Psoas muscle (tissue), 7 donors: ENCODE measurements at regions not wholly inside any gene's neighbourhood (a gene's known extent, or its start where the extent isn't known, plus 50 kb on each side); places are given as distances from the start of the nearest gene placed in this dataset.
"Not testable (repeated sequence)": the region's sequence is repeated elsewhere in the genome, so short reads cannot be mapped to it uniquely, and the experiment has no call there.

ENCODE experiments used
- ATAC-seq, 4 donors: fragments of 200-7000 bp; cut with Tn5 transposase; one replicate each; pipeline ENCODE4 v1.9.1; 2020; ENCODE audit warnings: moderate library complexity in 3 of 4, mild to moderate bottlenecking in 2 of 4
- DNase-seq, 2 donors: peaks; one replicate each; pipeline ENCODE4 v3.0.0-alpha.2; 2020
- H3K27ac ChIP-seq: fragments of 200-600 bp; one replicate; pipeline ENCODE4 v1.8.0; 2022
- H3K27me3 ChIP-seq, 3 donors: fragments of 200-600 bp in 1 of 3; one replicate each; pipeline versions ENCODE4 v1.6.1 to v1.8.0; 2013 to 2022; ENCODE audit warnings: low read length in 2 of 3, mild to moderate bottlenecking in 2 of 3, moderate library complexity in 1 of 3; ENCODE audit not compliant: insufficient read depth in 3 of 3
- H3K36me3 ChIP-seq, 2 donors: fragments of 200-600 bp in 1 of 2; one replicate each; pipeline versions ENCODE4 v1.6.1 to v1.8.0; 2013 to 2022; ENCODE audit warnings: low read depth in 1 of 2, mild to moderate bottlenecking in 1 of 2, moderate library complexity in 1 of 2; ENCODE audit not compliant: insufficient read depth in 1 of 2
- H3K4me1 ChIP-seq: fragments of 200-600 bp; one replicate; pipeline ENCODE4 v1.8.0; 2022
- H3K4me3 ChIP-seq: fragments of 200-600 bp; one replicate; pipeline ENCODE4 v1.8.0; 2022; ENCODE audit warnings: mild to moderate bottlenecking
- H3K9me3 ChIP-seq: fragments of 200-600 bp; one replicate; pipeline ENCODE4 v1.8.0; 2022
- WGBS, 3 donors: extraction: QIAGEN DNeasy Blood & Tissue Kit; methylation state at CpG; one replicate each; pipeline versions ENCODE4 v1.1.6 to v1.1.7; 2013; 5-methylcytosine and 5-hydroxymethylcytosine counted together
- intact Hi-C, 2 donors: fragments of 100-400 bp; cut with DNase I; formaldehyde crosslinking; loops; one replicate each; pipeline versions ENCODE4 v1.11.0 to v1.14.2; 2022
- TF ChIP-seq, protein P1 (sequence below): fragments of 200-600 bp; IDR thresholded peaks from one replicate; pipeline ENCODE4 v1.8.0; 2022; ENCODE audit warnings: antibody characterized with exemption
- donor health status: healthy with polysubstance abuse.
- donor health status: DM: no; HTN: no; CAD: no; lungs with moderate emphysema.
- donor health status: Bipolar disorder and iron deficiency.
- donor health status: healthy.
- donor health status: DM: yes; HTN: yes; CAD: no.
- donor health status: DM: no; HTN: no; CAD: no.
- donor health status: DM: yes; HTN: yes; CAD: no.

DNA sequence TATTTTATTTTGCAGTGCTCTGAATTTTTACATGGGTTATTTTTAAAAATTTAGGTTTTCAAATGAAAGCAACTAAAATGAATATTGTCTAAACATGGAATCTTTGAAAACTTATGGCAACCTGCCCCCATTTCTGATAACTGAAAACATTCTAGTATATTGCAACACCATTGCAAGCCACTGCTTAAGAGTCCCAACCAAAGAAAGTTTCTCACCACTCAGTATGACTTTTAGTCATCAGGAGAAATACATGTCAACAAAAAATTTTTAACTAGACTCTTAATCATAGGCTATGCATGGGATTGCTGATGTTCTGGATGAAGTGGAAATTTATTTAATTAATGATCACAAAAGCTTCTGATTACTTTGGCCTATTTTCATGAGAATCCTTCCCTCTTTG is 112.1 kb downstream of the TNFSF18 start:
- Histone ChIP-seq H3K27ac (no peak overlapping the region), H3K27me3 (no peaks in the 10 kb centered on the region), H3K4me3 (no peak overlapping the region), H3K36me3 (no peaks in the 10 kb centered on the region), H3K4me1 (no peaks in the 10 kb centered on the region), H3K9me3 (no peaks in the 10 kb centered on the region)
- ATAC-seq (no peak), DNase-seq (no peak)
- intact Hi-C loops = no loop called here
- TF ChIP-seq, protein P1, sequence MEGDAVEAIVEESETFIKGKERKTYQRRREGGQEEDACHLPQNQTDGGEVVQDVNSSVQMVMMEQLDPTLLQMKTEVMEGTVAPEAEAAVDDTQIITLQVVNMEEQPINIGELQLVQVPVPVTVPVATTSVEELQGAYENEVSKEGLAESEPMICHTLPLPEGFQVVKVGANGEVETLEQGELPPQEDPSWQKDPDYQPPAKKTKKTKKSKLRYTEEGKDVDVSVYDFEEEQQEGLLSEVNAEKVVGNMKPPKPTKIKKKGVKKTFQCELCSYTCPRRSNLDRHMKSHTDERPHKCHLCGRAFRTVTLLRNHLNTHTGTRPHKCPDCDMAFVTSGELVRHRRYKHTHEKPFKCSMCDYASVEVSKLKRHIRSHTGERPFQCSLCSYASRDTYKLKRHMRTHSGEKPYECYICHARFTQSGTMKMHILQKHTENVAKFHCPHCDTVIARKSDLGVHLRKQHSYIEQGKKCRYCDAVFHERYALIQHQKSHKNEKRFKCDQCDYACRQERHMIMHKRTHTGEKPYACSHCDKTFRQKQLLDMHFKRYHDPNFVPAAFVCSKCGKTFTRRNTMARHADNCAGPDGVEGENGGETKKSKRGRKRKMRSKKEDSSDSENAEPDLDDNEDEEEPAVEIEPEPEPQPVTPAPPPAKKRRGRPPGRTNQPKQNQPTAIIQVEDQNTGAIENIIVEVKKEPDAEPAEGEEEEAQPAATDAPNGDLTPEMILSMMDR = no peak

DNA sequence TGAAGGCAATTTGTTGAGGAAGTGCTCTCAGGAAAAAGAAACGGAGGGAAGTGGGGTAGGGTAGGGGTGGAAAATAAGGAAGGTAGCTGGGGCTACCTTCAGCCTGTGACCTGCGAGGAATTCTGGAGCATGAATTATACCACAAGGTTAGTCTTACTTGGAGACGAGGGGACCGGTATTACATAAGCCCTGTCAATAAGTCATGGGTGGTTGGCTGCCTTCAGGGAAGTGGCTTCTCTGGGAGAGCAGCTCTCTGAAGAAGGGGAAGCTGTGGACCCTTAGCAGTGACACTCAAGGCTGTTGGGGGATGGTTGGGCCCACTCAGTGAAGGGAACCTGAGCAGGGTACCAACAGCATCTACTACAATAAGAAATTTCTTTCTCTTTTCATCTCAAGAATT is 111.3 kb downstream of the TNFSF18 start:
- Histone ChIP-seq H3K4me3 (no peak overlapping the region), H3K4me1 (no peaks in the 10 kb centered on the region), H3K9me3 (no peaks in the 10 kb centered on the region), H3K27ac (no peak overlapping the region), H3K36me3 (no peaks in the 10 kb centered on the region), H3K27me3 (no peaks in the 10 kb centered on the region)
- no peak for ATAC-seq
- TF ChIP-seq, protein P1 = no peak
- intact Hi-C loops = no loop called here
- no peak for DNase-seq
- WGBS, 3 donors = 74 to 80% (median 75%) methylated on average over 4 of the region's 4 CpGs

DNA sequence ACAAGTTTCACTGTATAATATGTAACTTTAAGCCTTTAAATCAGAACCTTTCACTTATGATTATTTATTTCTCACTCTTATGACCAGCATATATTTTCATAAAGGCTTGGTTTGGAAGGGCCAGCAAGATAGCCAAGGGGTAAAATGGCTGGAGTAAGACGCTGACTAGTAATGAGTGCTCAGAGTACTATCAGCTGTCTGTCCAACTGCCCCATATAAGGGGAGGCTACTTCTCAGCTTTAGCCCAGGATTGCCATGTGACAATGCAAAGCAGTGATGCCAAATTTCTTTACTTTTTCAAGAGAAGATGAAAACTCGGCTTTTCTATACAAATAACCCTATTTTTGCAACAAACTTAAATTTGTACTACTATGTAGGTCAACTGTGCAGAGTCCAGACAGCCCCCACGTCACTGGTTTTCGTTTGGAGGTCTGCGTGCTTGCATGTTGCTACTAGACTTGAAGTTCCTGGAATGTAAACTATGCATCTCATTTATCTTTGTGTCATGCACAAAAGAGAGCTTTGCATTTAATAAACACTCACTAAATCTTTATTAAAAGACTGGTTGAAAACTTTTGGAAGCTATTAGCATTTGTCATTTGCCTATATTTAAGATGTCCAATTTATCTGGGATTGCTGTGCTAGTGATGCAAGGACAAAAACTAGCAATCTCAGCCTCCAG is 110.4 kb downstream of the TNFSF18 start:
- WGBS, 3 donors = 66 to 70% (median 67%) methylated on average over 5 of the region's 5 CpGs
- ATAC-seq = no peak
- H3K27ac ChIP-seq = no peak overlapping the region
- H3K36me3 ChIP-seq = no peaks in the 10 kb centered on the region
- no peak for DNase-seq
- no peak overlapping the region for H3K4me3 ChIP-seq
- no peaks in the 10 kb centered on the region for H3K27me3 ChIP-seq
- H3K9me3 ChIP-seq = no peaks in the 10 kb centered on the region
- TF ChIP-seq, protein P1 = no peak
- no peaks in the 10 kb centered on the region for H3K4me1 ChIP-seq
- intact Hi-C loops = no loop called here

DNA sequence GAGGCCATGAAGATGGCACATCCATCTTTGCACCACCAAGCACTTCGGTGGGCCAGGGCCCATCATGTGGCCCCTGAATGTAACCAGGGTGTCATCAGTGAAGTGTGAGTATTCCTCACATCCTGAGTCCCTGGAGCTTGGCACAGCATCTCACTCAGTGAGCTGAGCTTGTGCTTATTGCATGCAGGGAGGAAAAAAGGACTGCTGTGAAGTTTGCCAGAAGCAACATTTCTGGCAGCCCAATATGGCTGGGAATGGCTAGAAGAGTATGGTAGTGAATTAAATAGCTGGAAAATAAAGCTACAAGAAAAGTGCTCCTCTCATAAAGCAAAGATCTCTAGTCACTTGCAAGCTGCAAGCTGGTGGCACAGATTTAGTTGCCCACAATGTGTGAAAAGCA is 109.3 kb downstream of the TNFSF18 start:
- intact Hi-C loops = no loop called here
- DNase-seq (no peak), ATAC-seq (no peak)
- H3K4me1 ChIP-seq = no peaks in the 10 kb centered on the region
- H3K27ac ChIP-seq = no peak overlapping the region
- 75 to 92% (median 90%) methylated on average over 1 of the region's 1 CpG for WGBS, 3 donors
- TF ChIP-seq, protein P1 = no peak
- no peak overlapping the region for H3K4me3 ChIP-seq
- H3K36me3 ChIP-seq = no peaks in the 10 kb centered on the region
- no peaks in the 10 kb centered on the region for H3K9me3 ChIP-seq
- H3K27me3 ChIP-seq = no peaks in the 10 kb centered on the region

DNA sequence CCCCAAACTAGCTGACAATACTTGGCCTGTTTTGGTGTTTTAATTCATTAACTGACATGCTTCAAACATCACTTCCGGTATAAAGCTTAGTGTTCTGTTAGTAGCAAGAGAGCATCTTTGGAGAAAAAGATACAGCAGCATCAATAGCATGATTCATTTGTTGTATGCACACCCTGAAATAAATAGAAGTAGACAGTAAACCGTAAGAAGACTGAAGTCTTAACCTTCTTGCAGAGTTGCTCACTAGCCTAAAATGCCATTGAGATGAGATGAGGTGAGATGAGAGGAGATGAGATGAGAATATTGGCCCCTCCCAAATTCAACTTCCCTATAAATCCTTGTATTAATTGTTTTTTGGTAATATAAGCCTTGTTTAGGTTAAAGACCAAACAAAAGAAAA is 108.8 kb downstream of the TNFSF18 start:
- WGBS, 3 donors = 59 to 61% (median 60%) methylated on average over 2 of the region's 2 CpGs
- no peaks in the 10 kb centered on the region for H3K27me3 ChIP-seq
- intact Hi-C loops = no loop called here

DNA sequence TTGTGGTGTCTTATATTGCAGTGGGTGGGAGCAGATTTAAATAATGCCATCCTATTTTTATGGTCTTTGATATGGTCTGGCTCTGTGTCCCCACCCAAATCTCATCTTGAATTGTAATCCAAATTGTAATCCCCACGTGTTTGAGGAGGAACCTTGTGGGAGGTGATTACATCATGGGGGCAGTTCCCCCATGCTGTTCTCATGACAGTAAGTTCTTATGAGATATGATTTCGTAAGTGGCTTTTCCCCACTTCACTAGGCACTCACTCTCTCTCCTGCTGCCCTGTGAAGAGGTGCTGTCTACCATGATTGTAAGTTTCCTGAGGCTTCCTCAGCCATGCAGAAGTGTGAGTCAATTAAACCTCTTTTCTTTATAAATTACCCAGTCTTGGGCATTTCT is 107.6 kb downstream of the TNFSF18 start:
- not testable (repeated sequence) for H3K36me3 ChIP-seq, H3K27ac ChIP-seq
- WGBS, 3 donors = 59 to 69% (median 63%) methylated on average over 2 of the region's 2 CpGs

More for the DNA sequence above, 108.8 kb downstream of the TNFSF18 start:
- Histone ChIP-seq H3K36me3 (no peaks in the 10 kb centered on the region), H3K4me3 (no peak overlapping the region), H3K27ac (no peak overlapping the region), H3K9me3 (no peaks in the 10 kb centered on the region), H3K4me1 (no peaks in the 10 kb centered on the region)
- no peak for DNase-seq
- TF ChIP-seq, protein P1 = no peak
- ATAC-seq = no peak

More for the DNA sequence above, 107.6 kb downstream of the TNFSF18 start:
- H3K4me1 ChIP-seq, ATAC-seq, H3K4me3 ChIP-seq, DNase-seq, H3K9me3 ChIP-seq, H3K27me3 ChIP-seq, intact Hi-C loops: not testable (repeated sequence)
